ENCODE measurements at regions not wholly inside any gene's neighbourhood (a gene's known extent, or its start where the extent isn't known, plus 50 kb on each side); places are given as distances from the start of the nearest gene placed in this dataset.

DNA sequence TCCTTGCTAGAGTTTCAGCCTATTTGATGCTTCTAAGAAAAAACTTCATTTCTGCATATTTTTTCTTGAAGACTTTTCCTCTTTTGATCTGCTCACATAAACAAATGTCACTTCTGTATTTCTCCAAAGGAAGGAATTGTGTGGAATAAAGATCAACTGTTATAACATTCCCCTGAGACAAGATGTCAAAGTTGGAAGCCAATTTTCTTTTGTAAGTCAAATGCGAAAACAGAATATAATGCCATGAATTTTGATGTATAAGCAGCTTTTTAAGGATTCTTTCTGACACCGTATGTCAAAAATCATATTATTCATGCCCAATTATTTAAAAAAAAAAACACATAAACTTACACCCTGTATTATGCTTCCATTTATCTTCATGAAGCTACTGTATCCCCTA is 70.3 kb upstream of the NHSL1 start (continued):
- TF ChIP-seq CHD1 (IDR thresholded peaks at IDR 0.05; ENCODE audit: low read depth, low read length) (no peak), SAP30 (IDR thresholded peaks at IDR 0.05; ENCODE audit: insufficient read depth, insufficient replicate concordance, low read length) (no peak)
